WERI-Rb-1 (cell line): ENCODE measurements at regions not wholly inside any gene's neighbourhood (a gene's known extent, or its start where the extent isn't known, plus 50 kb on each side); places are given as distances from the start of the nearest gene placed in this dataset.

Source experiments
- DNase-seq: peaks from one replicate; pipeline ENCODE4 v3.0.0-alpha.2; 2020
- H3K27ac ChIP-seq: fragments of 250-450 bp; sonication (Bioruptor Pico); 2 replicates; pipeline ENCODE4 v1.5.1; 2020; ENCODE audit warnings: mild to moderate bottlenecking, moderate library complexity
- H3K27me3 ChIP-seq: fragments of 250-450 bp; sonication (Bioruptor Pico); 2 replicates; pipeline ENCODE4 v1.5.1; 2021; ENCODE audit warnings: mild to moderate bottlenecking, low read depth, moderate library complexity; ENCODE audit not compliant: insufficient read depth, severe bottlenecking
- H3K36me3 ChIP-seq: fragments of 250-450 bp; sonication (Bioruptor Pico); 2 replicates; pipeline ENCODE4 v1.5.1; 2020; ENCODE audit warnings: mild to moderate bottlenecking, moderate library complexity
- H3K4me3 ChIP-seq: 2 replicates; pipeline ENCODE4 v1.5.1; 2011; ENCODE audit warnings: low read depth, mild to moderate bottlenecking, control low read depth, low read length
- H3K9me3 ChIP-seq: fragments of 250-450 bp; sonication (Bioruptor Pico); 2 replicates; pipeline ENCODE4 v1.5.1; 2021; ENCODE audit warnings: mild to moderate bottlenecking, moderate library complexity; ENCODE audit not compliant: severe bottlenecking
- TF ChIP-seq, protein P1 (sequence below): IDR thresholded peaks from 2 replicates; pipeline ENCODE4 v1.5.1; 2011; ENCODE audit warnings: low read depth, mild to moderate bottlenecking, control low read depth, inconsistent platforms, low read length

GRCh38 chr12:67909091-67909531, 80.1 kb upstream of the IFNG-AS1 start:
- Histone ChIP-seq H3K4me3 (no peak overlapping the region), H3K27ac (no peak overlapping the region), H3K36me3 (no peaks in the 10 kb centered on the region), H3K9me3 (no peaks in the 10 kb centered on the region), H3K27me3 (no peaks in the 10 kb centered on the region)
- TF ChIP-seq, protein P1, sequence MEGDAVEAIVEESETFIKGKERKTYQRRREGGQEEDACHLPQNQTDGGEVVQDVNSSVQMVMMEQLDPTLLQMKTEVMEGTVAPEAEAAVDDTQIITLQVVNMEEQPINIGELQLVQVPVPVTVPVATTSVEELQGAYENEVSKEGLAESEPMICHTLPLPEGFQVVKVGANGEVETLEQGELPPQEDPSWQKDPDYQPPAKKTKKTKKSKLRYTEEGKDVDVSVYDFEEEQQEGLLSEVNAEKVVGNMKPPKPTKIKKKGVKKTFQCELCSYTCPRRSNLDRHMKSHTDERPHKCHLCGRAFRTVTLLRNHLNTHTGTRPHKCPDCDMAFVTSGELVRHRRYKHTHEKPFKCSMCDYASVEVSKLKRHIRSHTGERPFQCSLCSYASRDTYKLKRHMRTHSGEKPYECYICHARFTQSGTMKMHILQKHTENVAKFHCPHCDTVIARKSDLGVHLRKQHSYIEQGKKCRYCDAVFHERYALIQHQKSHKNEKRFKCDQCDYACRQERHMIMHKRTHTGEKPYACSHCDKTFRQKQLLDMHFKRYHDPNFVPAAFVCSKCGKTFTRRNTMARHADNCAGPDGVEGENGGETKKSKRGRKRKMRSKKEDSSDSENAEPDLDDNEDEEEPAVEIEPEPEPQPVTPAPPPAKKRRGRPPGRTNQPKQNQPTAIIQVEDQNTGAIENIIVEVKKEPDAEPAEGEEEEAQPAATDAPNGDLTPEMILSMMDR: no peak
- no peak for DNase-seq

DNA sequence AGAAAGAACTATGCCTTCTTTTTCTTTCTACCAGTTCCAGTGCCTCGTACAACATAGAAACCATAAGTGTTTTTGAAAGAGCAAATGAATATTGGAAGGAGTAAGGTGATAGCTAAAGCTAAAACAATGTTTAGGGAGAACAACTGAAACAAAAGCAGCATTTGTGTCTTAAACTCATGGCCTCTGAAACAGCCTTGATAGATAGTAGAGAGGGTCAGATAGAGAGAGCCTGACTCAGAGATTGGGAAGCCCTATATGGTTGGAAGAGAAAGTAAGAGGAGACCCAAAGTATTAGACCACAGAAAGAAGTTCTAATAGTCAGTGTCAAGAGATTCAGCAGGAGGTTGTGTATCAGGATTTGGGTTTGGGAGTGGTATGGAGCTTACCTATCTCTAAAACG, 79.6 kb upstream of the IFNG-AS1 start:
- no peaks in the 10 kb centered on the region for H3K9me3 ChIP-seq
- DNase-seq: no peak
- no peaks in the 10 kb centered on the region for H3K36me3 ChIP-seq
- no peak overlapping the region for H3K27ac ChIP-seq
- TF ChIP-seq, protein P1: no peak
- H3K27me3 ChIP-seq: no peaks in the 10 kb centered on the region
- H3K4me3 ChIP-seq: no peak overlapping the region

- Histone ChIP-seq H3K36me3 (no peaks in the 10 kb centered on the region), H3K9me3 (no peaks in the 10 kb centered on the region), H3K27me3 (no peaks in the 10 kb centered on the region), H3K27ac (no peak overlapping the region), H3K4me3 (no peak overlapping the region)
- TF ChIP-seq, protein P1: no peak
- no peak for DNase-seq
Measured at GRCh38 chr12:67910360-67911274, 78.6 kb upstream of the IFNG-AS1 start.

GRCh38 chr12:67911275-67911600, 78.0 kb upstream of the IFNG-AS1 start:
- no peaks in the 10 kb centered on the region for H3K27me3 ChIP-seq
- no peak for DNase-seq
- no peaks in the 10 kb centered on the region for H3K9me3 ChIP-seq
- H3K36me3 ChIP-seq: no peaks in the 10 kb centered on the region
- TF ChIP-seq, protein P1: no peak
- H3K27ac ChIP-seq: no peak overlapping the region
- H3K4me3 ChIP-seq: no peak overlapping the region

- H3K9me3 ChIP-seq: no peaks in the 10 kb centered on the region
- no peaks in the 10 kb centered on the region for H3K27me3 ChIP-seq
- no peak overlapping the region for H3K27ac ChIP-seq
Measured at GRCh38 chr12:67911789-67912188, 77.5 kb upstream of the IFNG-AS1 start.

More at GRCh38 chr12:67911789-67912188, 77.5 kb upstream of the IFNG-AS1 start:
- Histone ChIP-seq H3K4me3 (no peak overlapping the region), H3K36me3 (no peaks in the 10 kb centered on the region)
- TF ChIP-seq, protein P1: no peak
- DNase-seq: no peak
